GM12873 (cell line): ENCODE measurements at regions not wholly inside any gene's neighbourhood (a gene's known extent, or its start where the extent isn't known, plus 50 kb on each side); places are given as distances from the start of the nearest gene placed in this dataset.

Experiments used
- CTCF ChIP-seq: IDR thresholded peaks from 2 replicates; pipeline ENCODE4 v1.5.1; 2012; ENCODE audit warnings: low read depth, mild to moderate bottlenecking, moderate library complexity, low read length, control low read depth; ENCODE audit not compliant: insufficient read depth; ENCODE audit errors: missing control alignments

- TF ChIP-seq CTCF: no peak
Measured at GRCh38 chr6:43886067-43886461, 116.1 kb downstream of the VEGFA start.

GRCh38 chr6:43885399-43886066 lies 115.5 kb downstream of the VEGFA start:
- TF ChIP-seq CTCF: no peak

GRCh38 chr6:43884652-43885022 lies 114.6 kb downstream of the VEGFA start:
- TF ChIP-seq CTCF: no peak

- no peak for TF ChIP-seq CTCF
Measured at GRCh38 chr6:43883847-43884651, 114.0 kb downstream of the VEGFA start.

- no peak for TF ChIP-seq CTCF
Measured at GRCh38 chr6:43880236-43881137, 110.5 kb downstream of the VEGFA start.

- TF ChIP-seq CTCF: no peak
Measured at GRCh38 chr6:43879722-43880121, 109.7 kb downstream of the VEGFA start.
